Transverse colon (tissue), 4 donors: ENCODE measurements at regions not wholly inside any gene's neighbourhood (a gene's known extent, or its start where the extent isn't known, plus 50 kb on each side); places are given as distances from the start of the nearest gene placed in this dataset.

Experiments
- DNase-seq: peaks from one replicate; pipeline ENCODE4 v3.0.0-alpha.2; 2019
- H3K27ac ChIP-seq, 4 donors: fragments of 200-600 bp; sonication (generic); 2 replicates each; pipeline ENCODE4 v1.5.1; 2016 to 2018; ENCODE audit warnings: inconsistent platforms in 4 of 4
- H3K27me3 ChIP-seq: fragments of 200-600 bp; sonication (generic); 2 replicates; pipeline ENCODE4 v1.5.1; 2017; ENCODE audit warnings: inconsistent platforms
- H3K36me3 ChIP-seq, 4 donors: fragments of 200-600 bp; sonication (generic); 2 replicates each; pipeline ENCODE4 v1.5.1; 2017 to 2019; ENCODE audit warnings: inconsistent platforms in 4 of 4
- H3K4me1 ChIP-seq, 4 donors: fragments of 200-600 bp; sonication (generic); 2 replicates each; pipeline ENCODE4 v1.5.1; 2017 to 2020; ENCODE audit warnings: inconsistent platforms in 4 of 4
- H3K4me3 ChIP-seq, 4 donors: fragments of 200-600 bp; sonication (generic); 1 replicate in 1 of 4; 2 replicates in 3 of 4; pipeline versions ENCODE4 v1.5.1 to v1.6.1; 2017 to 2019; ENCODE audit warnings: inconsistent platforms in 4 of 4
- H3K9me3 ChIP-seq, 2 donors: fragments of 200-600 bp; sonication (generic); 2 replicates each; pipeline ENCODE4 v1.5.1; 2017 to 2019; ENCODE audit warnings: inconsistent platforms in 2 of 2
- CTCF ChIP-seq, 5 experiments: fragments of 200-600 bp in 3 of 5; fragments of 450-650 bp in 2 of 5; sonication (generic) in 3 of 5; IDR thresholded peaks; 1 replicate in 2 of 5; 2 replicates in 3 of 5; pipeline ENCODE4 v1.5.1; 2016 to 2017; ENCODE audit warnings: antibody characterized with exemption in 5 of 5, inconsistent platforms in 3 of 5, mild to moderate bottlenecking in 2 of 5, moderate library complexity in 1 of 5
- EP300 ChIP-seq: sonication (generic); formaldehyde crosslinking; IDR thresholded peaks from one replicate; pipeline ENCODE4 v1.6.1; 2017; ENCODE audit warnings: antibody characterized with exemption, low read depth
- POLR2A ChIP-seq: fragments of 450-650 bp; IDR thresholded peaks from one replicate; pipeline ENCODE4 v1.6.1; 2016; ENCODE audit warnings: antibody characterized with exemption, mild to moderate bottlenecking, moderate library complexity
- POLR2AphosphoS5 ChIP-seq, 3 donors: sonication (generic); formaldehyde crosslinking; IDR thresholded peaks; one replicate each; pipeline ENCODE4 v1.6.1; 2016; ENCODE audit warnings: antibody characterized with exemption in 3 of 3
- WGBS, 2 donors: methylation state at CpG; one replicate each; pipeline ENCODE4 v1.1.5; 2018; ENCODE audit warnings: low coverage in 1 of 2; 5-methylcytosine and 5-hydroxymethylcytosine counted together
- in situ Hi-C, 4 donors: fragments of 200-750 bp; cut with MboI; loops; one replicate each; pipeline versions ENCODE4 v1.15.0 to v1.15.1; 2017; ENCODE audit warnings: low sequenced_read_pairs in 3 of 4, low pct_ligation_motif_present in 1 of 4, low pct_unique_long_range_greater_than_20kb in 1 of 4
- intact Hi-C: fragments of 100-400 bp; cut with DNase I; formaldehyde crosslinking; loops from one replicate; pipeline ENCODE4 v1.15.1; 2023; ENCODE audit warnings: low total_unique reads

- H3K4me1 ChIP-seq: peaks cover 0 to 18% (median 2%) of the 10 kb centered on the region in 4 donors
- DNase-seq: peak; percentile 50
- H3K36me3 ChIP-seq: no peaks in the 10 kb centered on the region
- in situ Hi-C loops: no loop called here
- no peaks in the 10 kb centered on the region for H3K27me3 ChIP-seq
- intact Hi-C loops: no loop called here
- no peak overlapping the region for H3K4me3 ChIP-seq
- WGBS, 2 donors: 46 to 50% methylated on average over 2 to 6 of the region's 6 CpGs
- no peaks in the 10 kb centered on the region for H3K9me3 ChIP-seq
- no peak for TF ChIP-seq POLR2A
- H3K27ac ChIP-seq: peak overlapping the region in 2 of 4 donors; percentile 22 to 39
These were observed 180.8 kb downstream of the BRINP2 start for GRCh38 chr1:177351361-177352108.

- peak; percentile 83 for DNase-seq
These were observed 176.1 kb downstream of the BRINP2 start for GRCh38 chr1:177346790-177347359.

GRCh38 chr1:177343445-177343844, 172.7 kb downstream of the BRINP2 start:
- Histone ChIP-seq H3K4me3 (no peak overlapping the region), H3K27ac (no peak overlapping the region), H3K36me3 (no peaks in the 10 kb centered on the region), H3K9me3 (no peaks in the 10 kb centered on the region), H3K27me3 (no peaks in the 10 kb centered on the region), H3K4me1 (peaks cover 0 to 11% (median 0%) of the 10 kb centered on the region in 4 donors)
- no peak for TF ChIP-seq CTCF (IDR thresholded peaks at IDR 0.05)
- no peak for TF ChIP-seq EP300
- no peak for TF ChIP-seq POLR2AphosphoS5 (IDR thresholded peaks at IDR 0.05)
- TF ChIP-seq POLR2A: no peak
- WGBS, 2 donors: 43 to 44% methylated on average over 4 to 5 of the region's 5 CpGs
- intact Hi-C loops (no loop called here), in situ Hi-C loops (loop anchor here in 1 of 4 donors (25.0 kb wide), 1 partner anchor 456 kb away; no protein-coding TSS in a partner anchor)
- DNase-seq: no peak

More at GRCh38 chr1:177346790-177347359, 176.1 kb downstream of the BRINP2 start:
- no peaks in the 10 kb centered on the region for H3K9me3 ChIP-seq
- TF ChIP-seq POLR2AphosphoS5 (IDR thresholded peaks at IDR 0.05) (peak in 1 of 3 donors; percentile 28), CTCF (IDR thresholded peaks at IDR 0.05) (no peak)
- in situ Hi-C loops: loop anchor here in 1 of 4 donors (25.0 kb wide), 1 partner anchor 460 kb away; no protein-coding TSS in a partner anchor
- no peaks in the 10 kb centered on the region for H3K36me3 ChIP-seq
- intact Hi-C loops: no loop called here
- 40 to 55% methylated on average over 1 to 5 of the region's 5 CpGs for WGBS, 2 donors
- H3K27ac ChIP-seq: peak overlapping the region; percentile 33 to 65 (median 35)
- no peaks in the 10 kb centered on the region for H3K27me3 ChIP-seq
- peaks cover 0 to 18% (median 2%) of the 10 kb centered on the region in 4 donors for H3K4me1 ChIP-seq
- H3K4me3 ChIP-seq: no peak overlapping the region

GRCh38 chr1:177341773-177342172, 171.0 kb downstream of the BRINP2 start:
- WGBS, 2 donors: 66 to 67% methylated on average over 4 of the region's 4 CpGs
- H3K27me3 ChIP-seq: no peaks in the 10 kb centered on the region
- H3K36me3 ChIP-seq: no peaks in the 10 kb centered on the region
- TF ChIP-seq POLR2AphosphoS5 (IDR thresholded peaks at IDR 0.05) (peak in 2 of 3 donors; percentile 38 to 55), POLR2A (no peak)
- no peak overlapping the region for H3K27ac ChIP-seq
- no peaks in the 10 kb centered on the region for H3K9me3 ChIP-seq
- DNase-seq: no peak
- no peaks in the 10 kb centered on the region for H3K4me1 ChIP-seq
- in situ Hi-C loops: loop anchor here in 1 of 4 donors (25.0 kb wide), 1 partner anchor 454 kb away; no protein-coding TSS in a partner anchor
- intact Hi-C loops: no loop called here
- no peak overlapping the region for H3K4me3 ChIP-seq

- Histone ChIP-seq H3K9me3 (no peaks in the 10 kb centered on the region), H3K36me3 (no peaks in the 10 kb centered on the region), H3K27me3 (no peaks in the 10 kb centered on the region), H3K4me3 (no peak overlapping the region), H3K4me1 (no peaks in the 10 kb centered on the region), H3K27ac (no peak overlapping the region)
- intact Hi-C loops: no loop called here
- no peak for TF ChIP-seq CTCF (IDR thresholded peaks at IDR 0.05)
- TF ChIP-seq EP300: no peak
- peak in 1 of 3 donors; percentile 12 for TF ChIP-seq POLR2AphosphoS5 (IDR thresholded peaks at IDR 0.05)
- no peak for TF ChIP-seq POLR2A
- no peak for DNase-seq
- 42 to 66% methylated on average over 3 to 10 of the region's 10 CpGs for WGBS, 2 donors
- in situ Hi-C loops: loop anchor here in 1 of 4 donors (25.0 kb wide), 1 partner anchor 453 kb away; no protein-coding TSS in a partner anchor
These were observed 169.9 kb downstream of the BRINP2 start for GRCh38 chr1:177340601-177341067.
